Lung microvascular endothelial cell (primary cell): ENCODE measurements at regions not wholly inside any gene's neighbourhood (a gene's known extent, or its start where the extent isn't known, plus 50 kb on each side); places are given as distances from the start of the nearest gene placed in this dataset.

Experiments used
- DNase-seq, 2 donors: peaks; one replicate each; pipeline versions ENCODE4 v3.0.0 to v3.0.0-alpha.2; 2010; ENCODE audit warnings: low read depth in 2 of 2

GRCh38 chr5:42338136-42338535 lies 85.1 kb upstream of the GHR start:
- DNase-seq, result no peak

- DNase-seq, result no peak
These were observed 74.1 kb upstream of the GHR start for GRCh38 chr5:42349163-42349562.

GRCh38 chr5:42351956-42352355 lies 71.3 kb upstream of the GHR start:
- DNase-seq, result no peak

- DNase-seq, result peak; percentile 23 to 54
These were observed 63.2 kb upstream of the GHR start for GRCh38 chr5:42360056-42360455.

GRCh38 chr5:42360616-42361314 lies 62.5 kb upstream of the GHR start:
- DNase-seq, result no peak

GRCh38 chr5:42361315-42361688 lies 61.9 kb upstream of the GHR start:
- DNase-seq, result peak in 1 of 2 donors; percentile 7

- no peak for DNase-seq
These were observed 57.2 kb upstream of the GHR start for GRCh38 chr5:42366051-42366450.
